ENCODE measurements at regions not wholly inside any gene's neighbourhood (a gene's known extent, or its start where the extent isn't known, plus 50 kb on each side); places are given as distances from the start of the nearest gene placed in this dataset.

DNA sequence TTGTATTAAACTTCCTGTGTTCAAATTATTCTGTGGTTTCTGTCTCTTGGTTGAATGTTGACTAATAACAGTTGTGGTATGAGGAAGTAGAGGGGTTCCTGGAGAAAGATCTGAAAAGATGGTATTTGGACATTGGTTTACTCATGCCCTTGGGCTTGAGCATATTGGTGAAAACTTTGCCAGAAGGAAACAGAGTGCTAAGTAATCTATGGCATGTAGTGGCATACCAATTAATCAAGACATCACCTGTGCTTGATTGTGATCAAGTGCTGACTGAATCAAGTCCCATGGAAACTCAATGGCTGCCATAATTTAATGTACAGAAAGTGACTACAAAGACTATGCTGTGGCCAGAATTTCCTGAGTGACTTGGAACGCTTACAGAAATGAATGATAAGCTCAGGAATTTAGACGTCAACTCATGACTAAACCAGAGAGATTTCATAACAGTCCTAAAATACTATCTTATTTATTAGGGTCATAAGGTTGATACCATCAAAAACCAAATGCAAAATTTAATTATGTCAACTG, 2062.9 kb downstream of the ARAP2 start:
- no peak for TF ChIP-seq RARB (CRISPR knock-in tag; IDR thresholded peaks at IDR 0.05)
- TF ChIP-seq, protein P1, sequence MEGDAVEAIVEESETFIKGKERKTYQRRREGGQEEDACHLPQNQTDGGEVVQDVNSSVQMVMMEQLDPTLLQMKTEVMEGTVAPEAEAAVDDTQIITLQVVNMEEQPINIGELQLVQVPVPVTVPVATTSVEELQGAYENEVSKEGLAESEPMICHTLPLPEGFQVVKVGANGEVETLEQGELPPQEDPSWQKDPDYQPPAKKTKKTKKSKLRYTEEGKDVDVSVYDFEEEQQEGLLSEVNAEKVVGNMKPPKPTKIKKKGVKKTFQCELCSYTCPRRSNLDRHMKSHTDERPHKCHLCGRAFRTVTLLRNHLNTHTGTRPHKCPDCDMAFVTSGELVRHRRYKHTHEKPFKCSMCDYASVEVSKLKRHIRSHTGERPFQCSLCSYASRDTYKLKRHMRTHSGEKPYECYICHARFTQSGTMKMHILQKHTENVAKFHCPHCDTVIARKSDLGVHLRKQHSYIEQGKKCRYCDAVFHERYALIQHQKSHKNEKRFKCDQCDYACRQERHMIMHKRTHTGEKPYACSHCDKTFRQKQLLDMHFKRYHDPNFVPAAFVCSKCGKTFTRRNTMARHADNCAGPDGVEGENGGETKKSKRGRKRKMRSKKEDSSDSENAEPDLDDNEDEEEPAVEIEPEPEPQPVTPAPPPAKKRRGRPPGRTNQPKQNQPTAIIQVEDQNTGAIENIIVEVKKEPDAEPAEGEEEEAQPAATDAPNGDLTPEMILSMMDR (IDR thresholded peaks at IDR 0.05) = no peak
- no peak for TF ChIP-seq BHLHE40 (IDR thresholded peaks at IDR 0.05; ENCODE audit: low read depth, low read length)
- TF ChIP-seq, protein P2, sequence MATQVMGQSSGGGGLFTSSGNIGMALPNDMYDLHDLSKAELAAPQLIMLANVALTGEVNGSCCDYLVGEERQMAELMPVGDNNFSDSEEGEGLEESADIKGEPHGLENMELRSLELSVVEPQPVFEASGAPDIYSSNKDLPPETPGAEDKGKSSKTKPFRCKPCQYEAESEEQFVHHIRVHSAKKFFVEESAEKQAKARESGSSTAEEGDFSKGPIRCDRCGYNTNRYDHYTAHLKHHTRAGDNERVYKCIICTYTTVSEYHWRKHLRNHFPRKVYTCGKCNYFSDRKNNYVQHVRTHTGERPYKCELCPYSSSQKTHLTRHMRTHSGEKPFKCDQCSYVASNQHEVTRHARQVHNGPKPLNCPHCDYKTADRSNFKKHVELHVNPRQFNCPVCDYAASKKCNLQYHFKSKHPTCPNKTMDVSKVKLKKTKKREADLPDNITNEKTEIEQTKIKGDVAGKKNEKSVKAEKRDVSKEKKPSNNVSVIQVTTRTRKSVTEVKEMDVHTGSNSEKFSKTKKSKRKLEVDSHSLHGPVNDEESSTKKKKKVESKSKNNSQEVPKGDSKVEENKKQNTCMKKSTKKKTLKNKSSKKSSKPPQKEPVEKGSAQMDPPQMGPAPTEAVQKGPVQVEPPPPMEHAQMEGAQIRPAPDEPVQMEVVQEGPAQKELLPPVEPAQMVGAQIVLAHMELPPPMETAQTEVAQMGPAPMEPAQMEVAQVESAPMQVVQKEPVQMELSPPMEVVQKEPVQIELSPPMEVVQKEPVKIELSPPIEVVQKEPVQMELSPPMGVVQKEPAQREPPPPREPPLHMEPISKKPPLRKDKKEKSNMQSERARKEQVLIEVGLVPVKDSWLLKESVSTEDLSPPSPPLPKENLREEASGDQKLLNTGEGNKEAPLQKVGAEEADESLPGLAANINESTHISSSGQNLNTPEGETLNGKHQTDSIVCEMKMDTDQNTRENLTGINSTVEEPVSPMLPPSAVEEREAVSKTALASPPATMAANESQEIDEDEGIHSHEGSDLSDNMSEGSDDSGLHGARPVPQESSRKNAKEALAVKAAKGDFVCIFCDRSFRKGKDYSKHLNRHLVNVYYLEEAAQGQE (IDR thresholded peaks at IDR 0.05) = no peak
- TF ChIP-seq POLR2A (IDR thresholded peaks at IDR 0.05; ENCODE audit: low read length) = no peak
- peak; percentile 45 to 77; a peak in 4 of 5 replicates for TF ChIP-seq EP300 (IDR thresholded peaks at IDR 0.05)
- TF ChIP-seq SREBF2 (IDR thresholded peaks at IDR 0.05) = no peak
- TF ChIP-seq ESRRA (IDR thresholded peaks at IDR 0.05; ENCODE audit: borderline replicate concordance, low read length) = no peak
- TF ChIP-seq, protein P3, sequence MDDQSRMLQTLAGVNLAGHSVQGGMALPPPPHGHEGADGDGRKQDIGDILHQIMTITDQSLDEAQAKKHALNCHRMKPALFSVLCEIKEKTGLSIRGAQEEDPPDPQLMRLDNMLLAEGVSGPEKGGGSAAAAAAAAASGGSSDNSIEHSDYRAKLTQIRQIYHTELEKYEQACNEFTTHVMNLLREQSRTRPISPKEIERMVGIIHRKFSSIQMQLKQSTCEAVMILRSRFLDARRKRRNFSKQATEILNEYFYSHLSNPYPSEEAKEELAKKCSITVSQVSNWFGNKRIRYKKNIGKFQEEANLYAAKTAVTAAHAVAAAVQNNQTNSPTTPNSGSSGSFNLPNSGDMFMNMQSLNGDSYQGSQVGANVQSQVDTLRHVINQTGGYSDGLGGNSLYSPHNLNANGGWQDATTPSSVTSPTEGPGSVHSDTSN (IDR thresholded peaks at IDR 0.05) = peak; percentile 47; the same call in 1 of the 2 replicates
- no peak for TF ChIP-seq ZFP36 (IDR thresholded peaks at IDR 0.05; ENCODE audit: borderline replicate concordance, partially characterized antibody)
- no peak for TF ChIP-seq MAFK (IDR thresholded peaks at IDR 0.05; ENCODE audit: partially characterized antibody)
- TF ChIP-seq HOXB5 (CRISPR knock-in tag; IDR thresholded peaks at IDR 0.05) = peak; percentile 80; the same call in 1 of the 2 replicates
- no peak for TF ChIP-seq RCOR1 (IDR thresholded peaks at IDR 0.05; ENCODE audit: low read depth, low read length)
- TF ChIP-seq MYC (IDR thresholded peaks at IDR 0.05; ENCODE audit: borderline replicate concordance, low read length) = no peak
